ENCODE measurements at regions not wholly inside any gene's neighbourhood (a gene's known extent, or its start where the extent isn't known, plus 50 kb on each side); places are given as distances from the start of the nearest gene placed in this dataset.

GRCh38 chr2:217166241-217166850 lies 306.5 kb upstream of the TNP1 start:
- H3K9ac ChIP-seq = no peak overlapping the region

GRCh38 chr2:217165547-217165946 lies 305.7 kb upstream of the TNP1 start:
- H3K27me3 ChIP-seq = no peaks in the 10 kb centered on the region
- H3K27ac ChIP-seq = no peak overlapping the region
- no peaks in the 10 kb centered on the region for H3K36me3 ChIP-seq
- no peak overlapping the region for H3K9ac ChIP-seq
- H3K4me2 ChIP-seq = no peak overlapping the region
- TF ChIP-seq Cebpa-rat (IDR thresholded peaks at IDR 0.05) = no peak; the same call in 1 of the 2 replicates
- no peak overlapping the region for H3K4me3 ChIP-seq
- peaks cover 33% of the 10 kb centered on the region for H3K4me1 ChIP-seq
- H3K9me3 ChIP-seq = 0 out of 2 replicates have a peak, but pooled peaks cover 3% of the 10 kb centered on the region
- H4K20me1 ChIP-seq = no peaks in the 10 kb centered on the region

More at GRCh38 chr2:217166241-217166850, 306.5 kb upstream of the TNP1 start:
- no peak overlapping the region for H3K27ac ChIP-seq
- peaks cover 25% of the 10 kb centered on the region for H3K4me1 ChIP-seq
- no peaks in the 10 kb centered on the region for H3K36me3 ChIP-seq
- TF ChIP-seq Cebpa-rat (IDR thresholded peaks at IDR 0.05) = no peak
- H3K27me3 ChIP-seq = no peaks in the 10 kb centered on the region
- H3K4me2 ChIP-seq = no peak overlapping the region
- H4K20me1 ChIP-seq = no peaks in the 10 kb centered on the region
- H3K4me3 ChIP-seq = no peak overlapping the region
- H3K9me3 ChIP-seq = 0 out of 2 replicates have a peak, but pooled peaks cover 3% of the 10 kb centered on the region

- peaks cover 40% of the 10 kb centered on the region for H3K4me1 ChIP-seq
- no peak overlapping the region for H3K9ac ChIP-seq
- no peak overlapping the region for H3K4me2 ChIP-seq
- no peaks in the 10 kb centered on the region for H3K9me3 ChIP-seq
- H3K27ac ChIP-seq = no peak overlapping the region
- H3K4me3 ChIP-seq = no peak overlapping the region
- H4K20me1 ChIP-seq = no peaks in the 10 kb centered on the region
- H3K27me3 ChIP-seq = no peaks in the 10 kb centered on the region
- no peaks in the 10 kb centered on the region for H3K36me3 ChIP-seq
- TF ChIP-seq Cebpa-rat (IDR thresholded peaks at IDR 0.05) = no peak
Measured at GRCh38 chr2:217163987-217164386, 304.1 kb upstream of the TNP1 start.

- H3K4me2 ChIP-seq = peak overlapping the region; percentile 83
Measured at GRCh38 chr2:217162533-217162932, 302.7 kb upstream of the TNP1 start.

GRCh38 chr2:217160978-217161973 lies 301.4 kb upstream of the TNP1 start:
- Histone ChIP-seq H3K4me1 (peaks cover 40% of the 10 kb centered on the region), H3K9me3 (no peaks in the 10 kb centered on the region), H4K20me1 (no peaks in the 10 kb centered on the region), H3K9ac (no peak overlapping the region), H3K36me3 (no peaks in the 10 kb centered on the region), H3K27me3 (no peaks in the 10 kb centered on the region), H3K4me2 (peak overlapping the region; percentile 83), H3K27ac (no peak overlapping the region; the same call in 1 of the 2 replicates), H3K4me3 (0 out of 2 replicates have a peak overlapping the region, but pooled peaks have one; percentile 17)
- TF ChIP-seq Cebpa-rat (IDR thresholded peaks at IDR 0.05) = no peak

More at GRCh38 chr2:217162533-217162932, 302.7 kb upstream of the TNP1 start:
- H3K27ac ChIP-seq = no peak overlapping the region
- H3K4me3 ChIP-seq = no peak overlapping the region
- no peaks in the 10 kb centered on the region for H3K36me3 ChIP-seq
- no peaks in the 10 kb centered on the region for H3K27me3 ChIP-seq
- H3K9me3 ChIP-seq = no peaks in the 10 kb centered on the region
- no peak overlapping the region for H3K9ac ChIP-seq
- TF ChIP-seq Cebpa-rat (IDR thresholded peaks at IDR 0.05) = no peak
- H4K20me1 ChIP-seq = no peaks in the 10 kb centered on the region
- H3K4me1 ChIP-seq = peaks cover 40% of the 10 kb centered on the region

GRCh38 chr2:217160103-217160743 lies 300.4 kb upstream of the TNP1 start:
- H3K4me1 ChIP-seq = peaks cover 40% of the 10 kb centered on the region
- H3K4me2 ChIP-seq = peak overlapping the region; percentile 83
- H3K27ac ChIP-seq = no peak overlapping the region
- no peaks in the 10 kb centered on the region for H4K20me1 ChIP-seq
- no peak for TF ChIP-seq Cebpa-rat (IDR thresholded peaks at IDR 0.05)
- no peak overlapping the region for H3K4me3 ChIP-seq
- H3K36me3 ChIP-seq = no peaks in the 10 kb centered on the region
- H3K27me3 ChIP-seq = no peaks in the 10 kb centered on the region
- H3K9ac ChIP-seq = no peak overlapping the region
- no peaks in the 10 kb centered on the region for H3K9me3 ChIP-seq

- TF ChIP-seq Cebpa-rat (IDR thresholded peaks at IDR 0.05) = no peak
- H4K20me1 ChIP-seq = no peaks in the 10 kb centered on the region
- no peak overlapping the region for H3K4me3 ChIP-seq
- H3K27ac ChIP-seq = no peak overlapping the region
- no peaks in the 10 kb centered on the region for H3K9me3 ChIP-seq
- no peaks in the 10 kb centered on the region for H3K27me3 ChIP-seq
- no peaks in the 10 kb centered on the region for H3K36me3 ChIP-seq
- no peak overlapping the region for H3K4me2 ChIP-seq
- H3K9ac ChIP-seq = no peak overlapping the region
- peaks cover 40% of the 10 kb centered on the region for H3K4me1 ChIP-seq
Measured at GRCh38 chr2:217158928-217159327, 299.1 kb upstream of the TNP1 start.

GRCh38 chr2:217157581-217157980 lies 297.7 kb upstream of the TNP1 start:
- Histone ChIP-seq H3K4me3 (no peak overlapping the region), H4K20me1 (no peaks in the 10 kb centered on the region), H3K4me1 (peaks cover 27% of the 10 kb centered on the region), H3K27ac (no peak overlapping the region), H3K27me3 (no peaks in the 10 kb centered on the region), H3K4me2 (no peak overlapping the region), H3K9me3 (no peaks in the 10 kb centered on the region), H3K36me3 (no peaks in the 10 kb centered on the region), H3K9ac (no peak overlapping the region)
- no peak for TF ChIP-seq Cebpa-rat (IDR thresholded peaks at IDR 0.05)

- Histone ChIP-seq H3K4me2 (no peak overlapping the region), H3K9ac (no peak overlapping the region), H3K27ac (no peak overlapping the region), H3K27me3 (no peaks in the 10 kb centered on the region), H3K4me3 (no peak overlapping the region), H3K9me3 (no peaks in the 10 kb centered on the region), H3K36me3 (no peaks in the 10 kb centered on the region), H4K20me1 (no peaks in the 10 kb centered on the region), H3K4me1 (peaks cover 20% of the 10 kb centered on the region)
- no peak for TF ChIP-seq Cebpa-rat (IDR thresholded peaks at IDR 0.05)
Measured at GRCh38 chr2:217156801-217157200, 296.9 kb upstream of the TNP1 start.
